ENCODE measurements at regions not wholly inside any gene's neighbourhood (a gene's known extent, or its start where the extent isn't known, plus 50 kb on each side); places are given as distances from the start of the nearest gene placed in this dataset.

- H2AFZ ChIP-seq (ENCODE audit: low read length), result no peak overlapping the region
- H3K27me3 ChIP-seq (ENCODE audit: insufficient read depth, low read length), result no peaks in the 10 kb centered on the region
- no peak for DNase-seq (ENCODE audit: insufficient read length, low spot score, missing footprints)
- peaks cover 18% of the 10 kb centered on the region for H3K4me1 ChIP-seq (ENCODE audit: insufficient read depth, low read length)
- no peak overlapping the region for H3K4me3 ChIP-seq (ENCODE audit: insufficient read depth, low read length)
- no peak overlapping the region for H3K27ac ChIP-seq (ENCODE audit: low read depth, low read length)
- no peaks in the 10 kb centered on the region for H3K9me3 ChIP-seq (ENCODE audit: low read depth, low read length)
- H3K4me2 ChIP-seq (ENCODE audit: insufficient read depth, low read length), result no peak overlapping the region
- H3K79me2 ChIP-seq (ENCODE audit: insufficient read depth, low read length), result no peaks in the 10 kb centered on the region
- H3K36me3 ChIP-seq (ENCODE audit: insufficient read depth, low read length), result no peaks in the 10 kb centered on the region
- no peak for TF ChIP-seq CTCF (IDR thresholded peaks at IDR 0.05; ENCODE audit: extremely low read depth, low read depth, low read length)
- no peaks in the 10 kb centered on the region for H4K20me1 ChIP-seq (ENCODE audit: insufficient read depth, low read length)
Measured at GRCh38 chr10:33410096-33410859, 75.8 kb upstream of the NRP1 start.

GRCh38 chr10:33406596-33406995 lies 72.1 kb upstream of the NRP1 start:
- no peaks in the 10 kb centered on the region for H4K20me1 ChIP-seq (ENCODE audit: insufficient read depth, low read length)
- no peaks in the 10 kb centered on the region for H3K9me3 ChIP-seq (ENCODE audit: low read depth, low read length)
- no peaks in the 10 kb centered on the region for H3K4me1 ChIP-seq (ENCODE audit: insufficient read depth, low read length)
- H3K4me3 ChIP-seq (ENCODE audit: insufficient read depth, low read length), result no peak overlapping the region
- H3K36me3 ChIP-seq (ENCODE audit: insufficient read depth, low read length), result no peaks in the 10 kb centered on the region
- no peak overlapping the region for H3K4me2 ChIP-seq (ENCODE audit: insufficient read depth, low read length)
- no peak for TF ChIP-seq CTCF (IDR thresholded peaks at IDR 0.05; ENCODE audit: extremely low read depth, low read depth, low read length)
- no peaks in the 10 kb centered on the region for H3K79me2 ChIP-seq (ENCODE audit: insufficient read depth, low read length)
- H2AFZ ChIP-seq (ENCODE audit: low read length), result no peak overlapping the region
- no peaks in the 10 kb centered on the region for H3K27me3 ChIP-seq (ENCODE audit: insufficient read depth, low read length)
- no peak for DNase-seq (ENCODE audit: insufficient read length, low spot score, missing footprints)
- H3K27ac ChIP-seq (ENCODE audit: low read depth, low read length), result no peak overlapping the region

GRCh38 chr10:33402220-33403073 lies 68.0 kb upstream of the NRP1 start:
- Histone ChIP-seq H3K4me3 (ENCODE audit: insufficient read depth, low read length) (no peak overlapping the region), H3K4me2 (ENCODE audit: insufficient read depth, low read length) (no peak overlapping the region), H3K36me3 (ENCODE audit: insufficient read depth, low read length) (no peaks in the 10 kb centered on the region), H4K20me1 (ENCODE audit: insufficient read depth, low read length) (no peaks in the 10 kb centered on the region), H3K79me2 (ENCODE audit: insufficient read depth, low read length) (no peaks in the 10 kb centered on the region), H3K27me3 (ENCODE audit: insufficient read depth, low read length) (no peaks in the 10 kb centered on the region), H3K4me1 (ENCODE audit: insufficient read depth, low read length) (no peaks in the 10 kb centered on the region), H3K9me3 (ENCODE audit: low read depth, low read length) (no peaks in the 10 kb centered on the region), H2AFZ (ENCODE audit: low read length) (no peak overlapping the region), H3K27ac (ENCODE audit: low read depth, low read length) (no peak overlapping the region)
- no peak for TF ChIP-seq CTCF (IDR thresholded peaks at IDR 0.05; ENCODE audit: extremely low read depth, low read depth, low read length)
- no peak for DNase-seq (ENCODE audit: insufficient read length, low spot score, missing footprints)

GRCh38 chr10:33401300-33401699 lies 66.8 kb upstream of the NRP1 start:
- Histone ChIP-seq H3K79me2 (ENCODE audit: insufficient read depth, low read length) (no peaks in the 10 kb centered on the region), H3K9me3 (ENCODE audit: low read depth, low read length) (peaks cover 6% of the 10 kb centered on the region), H3K4me2 (ENCODE audit: insufficient read depth, low read length) (no peak overlapping the region), H3K27ac (ENCODE audit: low read depth, low read length) (no peak overlapping the region), H2AFZ (ENCODE audit: low read length) (no peak overlapping the region), H3K27me3 (ENCODE audit: insufficient read depth, low read length) (no peaks in the 10 kb centered on the region), H3K36me3 (ENCODE audit: insufficient read depth, low read length) (no peaks in the 10 kb centered on the region), H3K4me1 (ENCODE audit: insufficient read depth, low read length) (no peaks in the 10 kb centered on the region), H3K4me3 (ENCODE audit: insufficient read depth, low read length) (no peak overlapping the region), H4K20me1 (ENCODE audit: insufficient read depth, low read length) (no peaks in the 10 kb centered on the region)
- no peak for TF ChIP-seq CTCF (IDR thresholded peaks at IDR 0.05; ENCODE audit: extremely low read depth, low read depth, low read length)
- no peak for DNase-seq (ENCODE audit: insufficient read length, low spot score, missing footprints)

Data from osteoblast (primary cell).